MCF 10A (cell line): ENCODE measurements at regions not wholly inside any gene's neighbourhood (a gene's known extent, or its start where the extent isn't known, plus 50 kb on each side); places are given as distances from the start of the nearest gene placed in this dataset.

Experiments
- BruUV-seq: library from RNA; stranded (reverse); fragments of 400-500 nt; replicated peaks from 2 replicates; lab custom pipeline; 2021; lab: Mats Ljungman, UMichigan
- CTCF ChIA-PET: fragments of 300-600 bp; sonication (Branson Sonifier 250); formaldehyde crosslinking; extraction: SDS; loops from one replicate; lab custom pipeline; 2021; ENCODE audit warnings: antibody characterized with exemption, inconsistent platforms; lab: Yijun Ruan, JAX
- POLR2A ChIA-PET: fragments of 300-600, 350-650 bp; sonication (Branson Sonifier 250); formaldehyde crosslinking; extraction: SDS; loops from one replicate; lab custom pipeline; 2020; ENCODE audit warnings: antibody characterized with exemption, inconsistent platforms; lab: Yijun Ruan, JAX
- DNase-seq: peaks from one replicate; pipeline ENCODE4 v3.0.0-alpha.2; 2018; ENCODE audit not compliant: unreplicated experiment
- H3K27ac Mint-ChIP-seq: one replicate; pipeline ENCODE4 v1.8.0; 2022; ENCODE audit warnings: mild to moderate bottlenecking, low read depth, mixed read lengths; ENCODE audit not compliant: unreplicated experiment
- H3K27me3 Mint-ChIP-seq: one replicate; pipeline ENCODE4 v1.8.0; 2022; ENCODE audit warnings: mixed read lengths; ENCODE audit not compliant: insufficient read depth, unreplicated experiment
- H3K36me3 Mint-ChIP-seq: one replicate; pipeline ENCODE4 v1.8.0; 2022; ENCODE audit warnings: mild to moderate bottlenecking, moderate library complexity, mixed read lengths; ENCODE audit not compliant: insufficient read depth, unreplicated experiment
- H3K4me1 Mint-ChIP-seq: one replicate; pipeline ENCODE4 v1.8.0; 2022; ENCODE audit warnings: mixed read lengths; ENCODE audit not compliant: insufficient read depth, unreplicated experiment
- H3K4me3 Mint-ChIP-seq: one replicate; pipeline ENCODE4 v1.8.0; 2022; ENCODE audit warnings: mild to moderate bottlenecking, moderate library complexity, mixed read lengths; ENCODE audit not compliant: unreplicated experiment
- H3K9me3 Mint-ChIP-seq: one replicate; pipeline ENCODE4 v1.8.0; 2022; ENCODE audit warnings: mixed read lengths; ENCODE audit not compliant: unreplicated experiment
- intact Hi-C: fragments of 100-400 bp; cut with micrococcal nuclease; formaldehyde crosslinking; loops from 2 replicates; pipeline ENCODE4 v1.14.1; 2022
- TF ChIP-seq, protein P1 (sequence below): fragments of 200-600 bp; IDR thresholded peaks from one replicate; pipeline ENCODE4 v1.8.0; 2022; ENCODE audit warnings: antibody characterized with exemption, mild to moderate bottlenecking; ENCODE audit not compliant: unreplicated experiment

DNA sequence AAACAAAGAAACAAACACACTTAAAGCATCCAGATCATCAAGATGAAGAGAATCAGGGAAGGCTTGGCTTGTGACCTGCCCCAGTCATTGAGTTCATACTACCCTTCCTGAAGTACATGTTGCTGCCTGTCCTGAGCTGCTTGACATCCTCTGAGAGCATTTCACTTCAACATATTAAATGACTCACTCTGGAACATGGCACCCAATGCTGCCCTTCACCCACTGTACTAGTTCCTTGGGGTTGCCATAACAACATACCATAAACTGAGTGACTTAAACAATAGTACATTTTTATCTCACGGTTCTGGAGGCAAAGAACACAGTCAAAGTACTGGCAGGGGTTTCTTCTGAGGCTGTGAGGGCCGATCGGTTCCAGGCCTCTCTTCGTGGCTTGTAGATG is 371.3 kb downstream of the RNF144A start:
- POLR2A ChIA-PET: interaction anchor here (0.6 to 1.5 kb wide), 4 partner anchors 16 to 1447 kb away, joined by 3 to 4 read pairs (median 4); no protein-coding TSS in a partner anchor
- Mint-ChIP-seq H3K36me3 (peaks cover 1% of the 10 kb centered on the region), H3K4me1 (peaks cover 5% of the 10 kb centered on the region), H3K4me3 (no peak overlapping the region), H3K9me3 (no peaks in the 10 kb centered on the region), H3K27me3 (no peaks in the 10 kb centered on the region), H3K27ac (no peak overlapping the region)
- peak; percentile 80 for DNase-seq
- CTCF ChIA-PET: no interaction called here
- TF ChIP-seq, protein P1, sequence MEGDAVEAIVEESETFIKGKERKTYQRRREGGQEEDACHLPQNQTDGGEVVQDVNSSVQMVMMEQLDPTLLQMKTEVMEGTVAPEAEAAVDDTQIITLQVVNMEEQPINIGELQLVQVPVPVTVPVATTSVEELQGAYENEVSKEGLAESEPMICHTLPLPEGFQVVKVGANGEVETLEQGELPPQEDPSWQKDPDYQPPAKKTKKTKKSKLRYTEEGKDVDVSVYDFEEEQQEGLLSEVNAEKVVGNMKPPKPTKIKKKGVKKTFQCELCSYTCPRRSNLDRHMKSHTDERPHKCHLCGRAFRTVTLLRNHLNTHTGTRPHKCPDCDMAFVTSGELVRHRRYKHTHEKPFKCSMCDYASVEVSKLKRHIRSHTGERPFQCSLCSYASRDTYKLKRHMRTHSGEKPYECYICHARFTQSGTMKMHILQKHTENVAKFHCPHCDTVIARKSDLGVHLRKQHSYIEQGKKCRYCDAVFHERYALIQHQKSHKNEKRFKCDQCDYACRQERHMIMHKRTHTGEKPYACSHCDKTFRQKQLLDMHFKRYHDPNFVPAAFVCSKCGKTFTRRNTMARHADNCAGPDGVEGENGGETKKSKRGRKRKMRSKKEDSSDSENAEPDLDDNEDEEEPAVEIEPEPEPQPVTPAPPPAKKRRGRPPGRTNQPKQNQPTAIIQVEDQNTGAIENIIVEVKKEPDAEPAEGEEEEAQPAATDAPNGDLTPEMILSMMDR: no peak
- intact Hi-C loops: no loop called here
- BruUV-seq: no TSS peak

DNA sequence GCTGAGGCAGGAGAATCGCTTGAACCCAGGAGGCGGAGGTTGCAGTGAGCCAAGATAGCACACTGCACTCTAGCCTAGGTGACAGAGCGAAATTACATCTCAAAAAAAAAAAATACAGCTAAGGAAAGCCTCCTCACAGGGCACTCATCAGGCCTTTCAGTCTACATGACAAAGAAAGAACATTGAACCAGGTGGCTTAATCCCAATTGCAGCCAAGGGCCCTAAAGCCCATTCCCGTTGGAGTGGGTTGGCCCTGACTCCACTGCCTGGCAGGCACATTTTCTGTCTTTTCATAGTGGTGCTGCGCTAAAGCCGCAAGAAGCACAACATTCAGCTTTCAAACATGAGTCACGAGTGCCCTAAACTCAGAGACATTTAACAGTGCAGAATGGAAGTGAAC is 372.5 kb downstream of the RNF144A start:
- no TSS peak for BruUV-seq

DNA sequence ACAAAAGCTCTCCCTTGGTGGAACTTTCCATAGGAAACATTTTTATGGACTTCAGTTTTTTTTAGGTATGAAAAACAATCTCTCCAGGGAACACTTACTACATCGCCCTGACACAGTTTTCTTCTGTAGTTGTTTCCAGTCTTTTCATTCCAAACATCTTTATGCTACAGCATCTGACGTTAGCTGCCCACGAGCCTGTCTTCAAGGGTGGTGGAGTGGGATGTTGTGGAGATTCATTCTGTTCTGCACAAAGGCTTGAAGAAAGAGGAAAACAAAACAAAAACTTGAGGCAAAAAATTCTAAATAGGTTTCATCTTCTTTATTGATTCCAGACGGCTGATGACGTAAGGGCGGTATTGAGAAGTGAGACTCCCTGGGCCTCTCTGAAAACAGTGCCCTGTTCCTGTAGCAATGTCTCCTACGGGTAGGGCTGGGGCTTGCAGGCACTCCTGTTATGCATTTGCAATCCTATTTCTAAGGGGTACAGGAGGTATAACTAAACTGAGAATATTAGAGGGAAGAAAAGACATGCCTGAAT is 375.0 kb downstream of the RNF144A start:
- no peak for DNase-seq
- ChIA-PET CTCF (interaction anchor here (1.0 to 1.2 kb wide), 2 partner anchors 12 to 112 kb away, joined by 5 read pairs; no protein-coding TSS in a partner anchor), POLR2A (interaction anchor here (0.7 kb wide), 1 partner anchor 1422 kb away, joined by 3 read pairs; no protein-coding TSS in a partner anchor)
- no TSS peak for BruUV-seq
- TF ChIP-seq, protein P1: no peak
- H3K9me3 Mint-ChIP-seq: no peaks in the 10 kb centered on the region
- no peaks in the 10 kb centered on the region for H3K27me3 Mint-ChIP-seq
- intact Hi-C loops: no loop called here
- peaks cover 5% of the 10 kb centered on the region for H3K4me1 Mint-ChIP-seq
- no peak overlapping the region for H3K27ac Mint-ChIP-seq
- peaks cover 6% of the 10 kb centered on the region for H3K36me3 Mint-ChIP-seq
- H3K4me3 Mint-ChIP-seq: no peak overlapping the region

More for the DNA sequence above, 372.5 kb downstream of the RNF144A start:
- H3K9me3 Mint-ChIP-seq: no peaks in the 10 kb centered on the region
- intact Hi-C loops: no loop called here
- H3K4me1 Mint-ChIP-seq: peaks cover 5% of the 10 kb centered on the region
- no peak for DNase-seq
- ChIA-PET CTCF (interaction anchor here (0.6 to 1.1 kb wide), 2 partner anchors 8 to 20 kb away, joined by 4 to 5 read pairs; no protein-coding TSS in a partner anchor), POLR2A (no interaction called here)
- H3K36me3 Mint-ChIP-seq: peaks cover 6% of the 10 kb centered on the region
- H3K4me3 Mint-ChIP-seq: no peak overlapping the region
- no peaks in the 10 kb centered on the region for H3K27me3 Mint-ChIP-seq
- no peak overlapping the region for H3K27ac Mint-ChIP-seq
- TF ChIP-seq, protein P1: no peak

DNA sequence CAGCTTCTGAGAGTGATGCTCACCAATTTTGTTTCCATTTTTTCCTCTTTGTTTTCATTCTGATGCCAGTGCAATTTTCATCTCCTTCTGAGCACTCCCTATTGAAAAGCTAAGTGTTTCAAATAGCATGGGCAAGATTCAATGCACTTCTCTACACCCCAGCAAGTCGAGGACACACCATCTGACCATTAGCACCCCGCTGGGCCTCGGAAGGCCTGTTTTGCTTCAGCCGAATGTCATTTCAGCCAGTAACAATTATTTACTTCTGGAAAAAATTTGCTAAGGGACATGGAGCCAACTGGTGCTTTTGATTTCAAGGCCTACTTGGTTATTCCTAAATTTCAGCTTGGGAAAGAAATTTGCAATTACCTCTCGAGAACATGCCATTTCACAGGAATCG is 392.4 kb downstream of the RNF144A start:
- H3K36me3 Mint-ChIP-seq: no peaks in the 10 kb centered on the region
- H3K9me3 Mint-ChIP-seq: peaks cover 22% of the 10 kb centered on the region
- H3K27ac Mint-ChIP-seq: no peak overlapping the region
- BruUV-seq: no TSS peak
- no peak for DNase-seq
- intact Hi-C loops: no loop called here
- POLR2A ChIA-PET: no interaction called here
- H3K4me3 Mint-ChIP-seq: no peak overlapping the region
- TF ChIP-seq, protein P1: no peak
- H3K27me3 Mint-ChIP-seq: no peaks in the 10 kb centered on the region
- no peaks in the 10 kb centered on the region for H3K4me1 Mint-ChIP-seq
- CTCF ChIA-PET: interaction anchor here (0.6 kb wide), 1 partner anchor 20 kb away, joined by 5 read pairs; no protein-coding TSS in a partner anchor
